GM12878 (cell line): ENCODE measurements at regions not wholly inside any gene's neighbourhood (a gene's known extent, or its start where the extent isn't known, plus 50 kb on each side); places are given as distances from the start of the nearest gene placed in this dataset.

Experiments used
- ATAC-seq: fragments of 200-7000 bp; cut with Tn5 transposase; 3 replicates; pipeline ENCODE4 v1.9.1; 2020; ENCODE audit warnings: mild to moderate bottlenecking, moderate library complexity
- BruUV-seq: library from RNA; stranded (reverse); fragments of 400-500 nt; replicated peaks from 2 replicates; lab custom pipeline; 2021; lab: Mats Ljungman, UMichigan
- CTCF ChIA-PET: fragments of 300-600 bp; sonication (Branson Sonifier 250); formaldehyde crosslinking; extraction: SDS; loops from one replicate; lab custom pipeline; 2021; ENCODE audit warnings: inconsistent platforms; lab: Yijun Ruan, JAX
- POLR2A ChIA-PET: fragments of 350-600 bp; formaldehyde crosslinking; extraction: SDS; loops from one replicate; lab custom pipeline; 2021; ENCODE audit warnings: inconsistent platforms; lab: Charles Lee
- RAD21 ChIA-PET: fragments of 300-600 bp; sonication (Branson Sonifier 250); formaldehyde crosslinking; loops from one replicate; lab custom pipeline; 2023; ENCODE audit warnings: antibody characterized with exemption; ENCODE audit not compliant: unreplicated experiment; lab: Charles Lee
- SMC1A ChIA-PET: fragments of 300-600 bp; sonication (Branson Sonifier 250); formaldehyde crosslinking; loops from one replicate; lab custom pipeline; 2023; ENCODE audit not compliant: unreplicated experiment, uncharacterized antibody; lab: Charles Lee
- DNase-seq: peaks from one replicate; pipeline ENCODE4 v3.0.0-alpha.2; 2011; ENCODE audit warnings: low read depth, low spot score
- FAIRE-seq: peaks from 3 replicates; lab custom pipeline; 2011; peaks lifted over from hg19 to GRCh38; lab: Jason Lieb, UNC
- H2AFZ ChIP-seq: 2 replicates; pipeline ENCODE4 v1.6.0; 2011; ENCODE audit warnings: low read depth, low read length, control low read depth; ENCODE audit not compliant: control insufficient read depth
- H3K27ac ChIP-seq: 2 replicates; pipeline ENCODE4 v1.5.1; 2011; ENCODE audit warnings: control low read depth; ENCODE audit not compliant: control insufficient read depth, insufficient read depth
- H3K27me3 ChIP-seq, 2 experiments: replicated peaks in 1 of 2; 2 replicates each; pipeline versions ENCODE4 v1.6.0 to v1.6.1; 2011; ENCODE audit warnings: low read length in 1 of 2; ENCODE audit not compliant: control insufficient read depth in 2 of 2, insufficient read depth in 2 of 2
- H3K36me3 ChIP-seq, 2 experiments: 2 replicates each; pipeline ENCODE4 v1.5.1; 2011; ENCODE audit warnings: low read length in 1 of 2; ENCODE audit not compliant: control insufficient read depth in 2 of 2, insufficient read depth in 2 of 2
- H3K4me1 ChIP-seq: 2 replicates; pipeline ENCODE4 v1.6.1; 2011; ENCODE audit warnings: mild to moderate bottlenecking, low read length, moderate library complexity, mixed read lengths; ENCODE audit not compliant: control insufficient read depth, insufficient read depth
- H3K4me2 ChIP-seq: 2 replicates; pipeline ENCODE4 v1.6.0; 2011; ENCODE audit warnings: control low read depth; ENCODE audit not compliant: control insufficient read depth, insufficient read depth
- H3K4me3 ChIP-seq: fragments of 200-600 bp; sonication (generic); 2 replicates; pipeline ENCODE4 v1.5.1; 2016
- H3K79me2 ChIP-seq: 2 replicates; pipeline ENCODE4 v1.6.0; 2011; ENCODE audit warnings: low read length; ENCODE audit not compliant: control insufficient read depth, insufficient read depth
- H3K9ac ChIP-seq: 2 replicates; pipeline ENCODE4 v1.8.0; 2011; ENCODE audit warnings: low read length, control low read depth, mixed read lengths; ENCODE audit not compliant: control insufficient read depth, insufficient read depth
- H3K9me3 ChIP-seq: replicated peaks from 3 replicates; pipeline ENCODE4 v1.5.1; 2011; ENCODE audit warnings: mild to moderate bottlenecking, low read length; ENCODE audit not compliant: control insufficient read depth, insufficient read depth
- H4K20me1 ChIP-seq: 2 replicates; pipeline ENCODE4 v1.6.0; 2011; ENCODE audit not compliant: control insufficient read depth, insufficient read depth
- ASH2L ChIP-seq: fragments of 300-600, 200-600 bp; sonication (generic); IDR thresholded peaks from 2 replicates; pipeline ENCODE4 v1.6.1; 2017; ENCODE audit warnings: low read depth, mild to moderate bottlenecking, borderline replicate concordance
- DPF2 ChIP-seq: fragments of 450-650 bp; IDR thresholded peaks from 2 replicates; pipeline ENCODE4 v1.6.1; 2017; ENCODE audit warnings: mild to moderate bottlenecking
- ETV6 ChIP-seq, 2 experiments: fragments of 450-650 bp in 1 of 2; IDR thresholded peaks in 1 of 2; conservative IDR thresholded peaks in 1 of 2; 2 replicates each; pipeline ENCODE4 v1.6.1; 2014; ENCODE audit warnings: antibody characterized with exemption in 1 of 2, borderline replicate concordance in 1 of 2, low read depth in 1 of 2, mild to moderate bottlenecking in 1 of 2, moderate library complexity in 1 of 2
- JUND ChIP-seq: IDR thresholded peaks from 2 replicates; pipeline ENCODE4 v1.6.1; 2012; ENCODE audit warnings: low read depth, mild to moderate bottlenecking, low read length, improper control_type of control experiment, moderate library complexity
- MXI1 ChIP-seq: fragments of 150-350 bp; IDR thresholded peaks from 2 replicates; pipeline ENCODE4 v1.6.1; 2011; ENCODE audit warnings: low read depth, mild to moderate bottlenecking, inconsistent platforms, low read length, improper control_type of control experiment
- PBX3 ChIP-seq: IDR thresholded peaks from 2 replicates; pipeline ENCODE4 v1.6.1; 2011; ENCODE audit warnings: mild to moderate bottlenecking, low read depth, low read length, moderate library complexity; ENCODE audit not compliant: insufficient replicate concordance
- SIN3A ChIP-seq: IDR thresholded peaks from 2 replicates; pipeline ENCODE4 v1.6.1; 2012; ENCODE audit warnings: low read depth, low read length, improper control_type of control experiment
- SMAD5 ChIP-seq: IDR thresholded peaks from 2 replicates; pipeline ENCODE4 v1.6.1; 2016; ENCODE audit warnings: antibody characterized with exemption, low read depth
- TAF1 ChIP-seq: IDR thresholded peaks from 2 replicates; pipeline ENCODE4 v1.6.1; 2011; ENCODE audit warnings: mild to moderate bottlenecking, low read depth, low read length, borderline replicate concordance
- TCF3 ChIP-seq: IDR thresholded peaks from 2 replicates; pipeline ENCODE4 v1.6.1; 2012; ENCODE audit warnings: low read depth, mild to moderate bottlenecking, low read length, borderline replicate concordance; ENCODE audit not compliant: insufficient read depth
- in situ Hi-C: fragments of 300-500 bp; cut with MboI; formaldehyde crosslinking; loops from 9 replicates; pipeline ENCODE4 v1.14.3; 2018; ENCODE audit warnings: mixed read lengths
- intact Hi-C: fragments of 100-400 bp; cut with micrococcal nuclease; formaldehyde crosslinking; loops from one replicate; pipeline ENCODE4 v1.14.2; 2022; ENCODE audit not compliant: unreplicated experiment
- TF ChIP-seq, protein P1 (sequence below), 3 experiments: IDR thresholded peaks in 2 of 3; conservative IDR thresholded peaks in 1 of 3; 2 replicates each; pipeline ENCODE4 v1.5.1; 2011; ENCODE audit warnings: low read depth in 3 of 3, low read length in 3 of 3, mild to moderate bottlenecking in 3 of 3, control low read depth in 2 of 3, moderate library complexity in 2 of 3, inconsistent platforms in 1 of 3, mixed read lengths in 1 of 3; ENCODE audit not compliant: control insufficient read depth in 2 of 3, insufficient read depth in 1 of 3; ENCODE audit errors: extremely low read depth in 1 of 3
- TF ChIP-seq, protein P2 (sequence below): IDR thresholded peaks from 2 replicates; pipeline ENCODE4 v1.6.1; 2011; ENCODE audit warnings: low read depth, mild to moderate bottlenecking, low read length, moderate library complexity, borderline replicate concordance; ENCODE audit errors: extremely low read depth
- TF ChIP-seq, protein P3 (sequence below): fragments of 450-650 bp; IDR thresholded peaks from 2 replicates; pipeline ENCODE4 v1.6.1; 2018; ENCODE audit warnings: mild to moderate bottlenecking, low read depth, moderate library complexity; ENCODE audit not compliant: partially characterized antibody

DNA sequence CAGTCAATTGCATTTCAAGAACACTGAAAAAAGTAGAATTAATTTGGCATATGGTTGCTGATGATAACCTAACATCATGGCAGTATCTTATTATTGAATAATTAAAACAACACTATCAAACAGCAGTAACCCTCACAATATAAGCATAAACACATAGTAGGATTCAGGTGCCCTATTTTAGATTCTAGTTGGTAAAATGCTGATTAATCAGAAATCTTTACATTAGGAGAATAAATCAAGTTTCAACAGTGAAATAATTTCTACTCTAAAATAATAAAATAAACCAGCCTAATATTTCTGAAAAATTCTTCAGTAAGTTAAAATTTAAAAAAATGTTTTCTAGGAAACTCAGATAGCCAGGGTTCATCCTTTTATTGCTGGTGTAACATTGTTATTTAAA, 76.4 kb upstream of the NUDT12 start:
- ChIA-PET RAD21 (no interaction called here), CTCF (no interaction called here), SMC1A (no interaction called here), POLR2A (no interaction called here)
- Histone ChIP-seq H3K27me3 (no peaks in the 10 kb centered on the region), H3K4me3 (no peak overlapping the region), H2AFZ (no peak overlapping the region), H4K20me1 (no peaks in the 10 kb centered on the region), H3K9me3 (no peaks in the 10 kb centered on the region), H3K79me2 (no peaks in the 10 kb centered on the region), H3K9ac (no peak overlapping the region), H3K4me2 (no peak overlapping the region), H3K27ac (no peak overlapping the region), H3K4me1 (no peaks in the 10 kb centered on the region), H3K36me3 (no peaks in the 10 kb centered on the region)
- no TSS peak for BruUV-seq
- intact Hi-C loops: no loop called here
- no peak for TF ChIP-seq MXI1
- TF ChIP-seq SMAD5: no peak
- TF ChIP-seq, protein P1, sequence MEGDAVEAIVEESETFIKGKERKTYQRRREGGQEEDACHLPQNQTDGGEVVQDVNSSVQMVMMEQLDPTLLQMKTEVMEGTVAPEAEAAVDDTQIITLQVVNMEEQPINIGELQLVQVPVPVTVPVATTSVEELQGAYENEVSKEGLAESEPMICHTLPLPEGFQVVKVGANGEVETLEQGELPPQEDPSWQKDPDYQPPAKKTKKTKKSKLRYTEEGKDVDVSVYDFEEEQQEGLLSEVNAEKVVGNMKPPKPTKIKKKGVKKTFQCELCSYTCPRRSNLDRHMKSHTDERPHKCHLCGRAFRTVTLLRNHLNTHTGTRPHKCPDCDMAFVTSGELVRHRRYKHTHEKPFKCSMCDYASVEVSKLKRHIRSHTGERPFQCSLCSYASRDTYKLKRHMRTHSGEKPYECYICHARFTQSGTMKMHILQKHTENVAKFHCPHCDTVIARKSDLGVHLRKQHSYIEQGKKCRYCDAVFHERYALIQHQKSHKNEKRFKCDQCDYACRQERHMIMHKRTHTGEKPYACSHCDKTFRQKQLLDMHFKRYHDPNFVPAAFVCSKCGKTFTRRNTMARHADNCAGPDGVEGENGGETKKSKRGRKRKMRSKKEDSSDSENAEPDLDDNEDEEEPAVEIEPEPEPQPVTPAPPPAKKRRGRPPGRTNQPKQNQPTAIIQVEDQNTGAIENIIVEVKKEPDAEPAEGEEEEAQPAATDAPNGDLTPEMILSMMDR (IDR thresholded peaks at IDR 0.05 in 2 of 3, conservative IDR thresholded peaks at IDR 0.05 in 1 of 3; ENCODE audit: control insufficient read depth in 2 of 3, extremely low read depth in 1 of 3, insufficient read depth in 1 of 3, low read depth in 3 of 3, low read length in 3 of 3): no peak
- no peak for TF ChIP-seq JUND
- TF ChIP-seq DPF2: no peak
- no peak for TF ChIP-seq ASH2L
- TF ChIP-seq TAF1: no peak
- TF ChIP-seq, protein P2, sequence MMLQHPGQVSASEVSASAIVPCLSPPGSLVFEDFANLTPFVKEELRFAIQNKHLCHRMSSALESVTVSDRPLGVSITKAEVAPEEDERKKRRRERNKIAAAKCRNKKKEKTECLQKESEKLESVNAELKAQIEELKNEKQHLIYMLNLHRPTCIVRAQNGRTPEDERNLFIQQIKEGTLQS: no peak
- TF ChIP-seq SIN3A: no peak
- TF ChIP-seq TCF3: no peak
- TF ChIP-seq, protein P3, sequence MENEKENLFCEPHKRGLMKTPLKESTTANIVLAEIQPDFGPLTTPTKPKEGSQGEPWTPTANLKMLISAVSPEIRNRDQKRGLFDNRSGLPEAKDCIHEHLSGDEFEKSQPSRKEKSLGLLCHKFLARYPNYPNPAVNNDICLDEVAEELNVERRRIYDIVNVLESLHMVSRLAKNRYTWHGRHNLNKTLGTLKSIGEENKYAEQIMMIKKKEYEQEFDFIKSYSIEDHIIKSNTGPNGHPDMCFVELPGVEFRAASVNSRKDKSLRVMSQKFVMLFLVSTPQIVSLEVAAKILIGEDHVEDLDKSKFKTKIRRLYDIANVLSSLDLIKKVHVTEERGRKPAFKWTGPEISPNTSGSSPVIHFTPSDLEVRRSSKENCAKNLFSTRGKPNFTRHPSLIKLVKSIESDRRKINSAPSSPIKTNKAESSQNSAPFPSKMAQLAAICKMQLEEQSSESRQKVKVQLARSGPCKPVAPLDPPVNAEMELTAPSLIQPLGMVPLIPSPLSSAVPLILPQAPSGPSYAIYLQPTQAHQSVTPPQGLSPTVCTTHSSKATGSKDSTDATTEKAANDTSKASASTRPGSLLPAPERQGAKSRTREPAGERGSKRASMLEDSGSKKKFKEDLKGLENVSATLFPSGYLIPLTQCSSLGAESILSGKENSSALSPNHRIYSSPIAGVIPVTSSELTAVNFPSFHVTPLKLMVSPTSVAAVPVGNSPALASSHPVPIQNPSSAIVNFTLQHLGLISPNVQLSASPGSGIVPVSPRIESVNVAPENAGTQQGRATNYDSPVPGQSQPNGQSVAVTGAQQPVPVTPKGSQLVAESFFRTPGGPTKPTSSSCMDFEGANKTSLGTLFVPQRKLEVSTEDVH: no peak
- no peak for TF ChIP-seq PBX3
- TF ChIP-seq ETV6 (conservative IDR thresholded peaks at IDR 0.05 in 1 of 2, IDR thresholded peaks at IDR 0.05 in 1 of 2; ENCODE audit: borderline replicate concordance in 1 of 2, low read depth in 1 of 2): no peak
- FAIRE-seq: no peak
- in situ Hi-C loops: no loop called here
- no peak for ATAC-seq
- no peak for DNase-seq
